Ovary (tissue), 3 donors: ENCODE measurements at regions not wholly inside any gene's neighbourhood (a gene's known extent, or its start where the extent isn't known, plus 50 kb on each side); places are given as distances from the start of the nearest gene placed in this dataset.

Experiments
- EP300 ChIP-seq: sonication (generic); formaldehyde crosslinking; IDR thresholded peaks from one replicate; pipeline ENCODE4 v1.6.1; 2017; ENCODE audit warnings: antibody characterized with exemption
- POLR2A ChIP-seq: fragments of 450-650 bp; IDR thresholded peaks from one replicate; pipeline ENCODE4 v1.6.1; 2017; ENCODE audit warnings: antibody characterized with exemption, mild to moderate bottlenecking, moderate library complexity
- TF ChIP-seq, protein P1 (sequence below), 3 donors: fragments of 450-650 bp in 2 of 3; fragments of 200-600 bp in 1 of 3; IDR thresholded peaks; one replicate each; pipeline versions ENCODE4 v1.5.1 to v1.8.0; 2016 to 2022; ENCODE audit warnings: antibody characterized with exemption in 3 of 3, mild to moderate bottlenecking in 1 of 3
- donor health status: DM: no; HTN: no; CAD: no.

GRCh38 chr20:19872001-19872400, 113.9 kb downstream of the RIN2 start:
- TF ChIP-seq POLR2A (no peak), EP300 (no peak)
- TF ChIP-seq, protein P1, sequence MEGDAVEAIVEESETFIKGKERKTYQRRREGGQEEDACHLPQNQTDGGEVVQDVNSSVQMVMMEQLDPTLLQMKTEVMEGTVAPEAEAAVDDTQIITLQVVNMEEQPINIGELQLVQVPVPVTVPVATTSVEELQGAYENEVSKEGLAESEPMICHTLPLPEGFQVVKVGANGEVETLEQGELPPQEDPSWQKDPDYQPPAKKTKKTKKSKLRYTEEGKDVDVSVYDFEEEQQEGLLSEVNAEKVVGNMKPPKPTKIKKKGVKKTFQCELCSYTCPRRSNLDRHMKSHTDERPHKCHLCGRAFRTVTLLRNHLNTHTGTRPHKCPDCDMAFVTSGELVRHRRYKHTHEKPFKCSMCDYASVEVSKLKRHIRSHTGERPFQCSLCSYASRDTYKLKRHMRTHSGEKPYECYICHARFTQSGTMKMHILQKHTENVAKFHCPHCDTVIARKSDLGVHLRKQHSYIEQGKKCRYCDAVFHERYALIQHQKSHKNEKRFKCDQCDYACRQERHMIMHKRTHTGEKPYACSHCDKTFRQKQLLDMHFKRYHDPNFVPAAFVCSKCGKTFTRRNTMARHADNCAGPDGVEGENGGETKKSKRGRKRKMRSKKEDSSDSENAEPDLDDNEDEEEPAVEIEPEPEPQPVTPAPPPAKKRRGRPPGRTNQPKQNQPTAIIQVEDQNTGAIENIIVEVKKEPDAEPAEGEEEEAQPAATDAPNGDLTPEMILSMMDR (IDR thresholded peaks at IDR 0.05) = no peak
